ENCODE measurements at regions not wholly inside any gene's neighbourhood (a gene's known extent, or its start where the extent isn't known, plus 50 kb on each side); places are given as distances from the start of the nearest gene placed in this dataset.

- DNase-seq: no peak
- Histone ChIP-seq H3K4me3 (no peak overlapping the region), H3K4me1 (replicated peaks in 1 of 2) (no peaks in the 10 kb centered on the region), H3K36me3 (replicated peaks in 1 of 2) (no peaks in the 10 kb centered on the region), H3K27ac (no peak overlapping the region), H3K9me3 (replicated peaks in 1 of 3) (no peaks in the 10 kb centered on the region), H3K27me3 (peaks cover under 1% of the 10 kb centered on the region)
- no peak for TF ChIP-seq CTCF (IDR thresholded peaks at IDR 0.05)
- TF ChIP-seq POLR2A (IDR thresholded peaks at IDR 0.05): no peak
- WGBS, 4 donors: 51 to 73% (median 64%) methylated on average over 3 of the region's 3 CpGs
- intact Hi-C loops (cut with DNase I): no loop called here
Observed at GRCh38 chr22:22974156-22974555, 86.5 kb downstream of the IGLL5 start.

GRCh38 chr22:22974795-22975580, 87.4 kb downstream of the IGLL5 start:
- WGBS, 4 donors: 72 to 82% (median 79%) methylated on average over 8 of the region's 8 CpGs
- H3K36me3 ChIP-seq (replicated peaks in 1 of 2): no peaks in the 10 kb centered on the region
- no peaks in the 10 kb centered on the region for H3K27me3 ChIP-seq
- H3K9me3 ChIP-seq (replicated peaks in 1 of 3): peaks cover 0 to under 1% (median 0%) of the 10 kb centered on the region in 3 donors
- no peak overlapping the region for H3K27ac ChIP-seq
- H3K4me3 ChIP-seq: no peak overlapping the region
- intact Hi-C loops (cut with DNase I): no loop called here
- no peaks in the 10 kb centered on the region for H3K4me1 ChIP-seq (replicated peaks in 1 of 2)
- DNase-seq: no peak
- TF ChIP-seq CTCF (IDR thresholded peaks at IDR 0.05) (no peak), POLR2A (IDR thresholded peaks at IDR 0.05) (no peak)

GRCh38 chr22:22976033-22976922, 88.7 kb downstream of the IGLL5 start:
- WGBS, 4 donors: 73 to 79% (median 74%) methylated on average over 9 of the region's 9 CpGs
- intact Hi-C loops (cut with DNase I): no loop called here
- Histone ChIP-seq H3K4me3 (no peak overlapping the region), H3K36me3 (replicated peaks in 1 of 2) (no peaks in the 10 kb centered on the region), H3K27ac (no peak overlapping the region), H3K4me1 (replicated peaks in 1 of 2) (no peaks in the 10 kb centered on the region), H3K27me3 (no peaks in the 10 kb centered on the region), H3K9me3 (replicated peaks in 1 of 3) (peaks cover 0 to 6% (median 0%) of the 10 kb centered on the region in 3 donors)
- DNase-seq: no peak
- no peak for TF ChIP-seq POLR2A (IDR thresholded peaks at IDR 0.05)

GRCh38 chr22:22977479-22978200, 90.0 kb downstream of the IGLL5 start:
- Histone ChIP-seq H3K27ac (no peak overlapping the region), H3K9me3 (replicated peaks in 1 of 3) (peaks cover 0 to 6% (median 0%) of the 10 kb centered on the region in 3 donors), H3K4me1 (replicated peaks in 1 of 2) (no peaks in the 10 kb centered on the region), H3K27me3 (no peaks in the 10 kb centered on the region), H3K4me3 (no peak overlapping the region), H3K36me3 (replicated peaks in 1 of 2) (no peaks in the 10 kb centered on the region)
- intact Hi-C loops (cut with DNase I): no loop called here
- DNase-seq: no peak
- TF ChIP-seq CTCF (IDR thresholded peaks at IDR 0.05) (no peak), POLR2A (IDR thresholded peaks at IDR 0.05) (no peak)
- WGBS, 4 donors: 44 to 78% (median 70%) methylated on average over 2 of the region's 2 CpGs

All from adrenal gland (tissue), 9 donors.